OCI-LY7 (cell line): ENCODE measurements at regions not wholly inside any gene's neighbourhood (a gene's known extent, or its start where the extent isn't known, plus 50 kb on each side); places are given as distances from the start of the nearest gene placed in this dataset.

Source experiments
- BruUV-seq: library from RNA; stranded (reverse); fragments of 400-500 nt; replicated peaks from 2 replicates; lab custom pipeline; 2021; lab: Mats Ljungman, UMichigan
- CTCF ChIA-PET: fragments of 300-600 bp; sonication (Branson Sonifier 250); formaldehyde crosslinking; loops from one replicate; lab custom pipeline; 2022; ENCODE audit warnings: antibody characterized with exemption; ENCODE audit not compliant: unreplicated experiment; lab: Charles Lee
- POLR2A ChIA-PET: fragments of 300-600 bp; sonication (Branson Sonifier 250); formaldehyde crosslinking; loops from one replicate; lab custom pipeline; 2022; ENCODE audit warnings: antibody characterized with exemption; lab: Charles Lee
- DNase-seq: peaks from one replicate; pipeline ENCODE4 v3.0.0-alpha.2; 2015; ENCODE audit warnings: low spot score
- H2AFZ ChIP-seq: fragments of 200-600 bp; sonication (generic), shearing (Covaris generic); 2 replicates; pipeline ENCODE4 v1.6.1; 2014; ENCODE audit warnings: mild to moderate bottlenecking, antibody characterized with exemption, low read length, moderate library complexity
- H3K27ac ChIP-seq: fragments of 200-600 bp; sonication (generic); 2 replicates; pipeline ENCODE4 v1.5.1; 2014; ENCODE audit warnings: mixed run types, low read depth, mild to moderate bottlenecking, moderate library complexity, low read length, inconsistent platforms; ENCODE audit not compliant: poor library complexity, severe bottlenecking
- H3K36me3 ChIP-seq: fragments of 200-600 bp; sonication (generic); 2 replicates; pipeline ENCODE4 v1.6.1; 2014; ENCODE audit warnings: mild to moderate bottlenecking, antibody characterized with exemption, low read length, moderate library complexity, mixed read lengths; ENCODE audit not compliant: insufficient read depth
- H3K4me1 ChIP-seq: fragments of 200-600 bp; sonication (generic); 2 replicates; pipeline ENCODE4 v1.5.1; 2014; ENCODE audit warnings: mild to moderate bottlenecking, low read length; ENCODE audit not compliant: insufficient read depth, poor library complexity, severe bottlenecking
- H3K4me2 ChIP-seq: fragments of 200-600 bp; sonication (generic); 2 replicates; pipeline ENCODE4 v1.6.1; 2014; ENCODE audit warnings: mild to moderate bottlenecking, low read length
- H3K4me3 ChIP-seq: fragments of 200-600 bp; sonication (generic); 2 replicates; pipeline ENCODE4 v1.5.1; 2014; ENCODE audit warnings: mild to moderate bottlenecking, low read depth, low read length; ENCODE audit not compliant: poor library complexity, severe bottlenecking
- H3K79me2 ChIP-seq: fragments of 200-600 bp; sonication (generic); 2 replicates; pipeline ENCODE4 v1.6.1; 2016; ENCODE audit warnings: low read depth, mild to moderate bottlenecking, low read length, moderate library complexity, mixed read lengths; ENCODE audit not compliant: insufficient read depth
- H3K9me2 ChIP-seq: fragments of 200-600 bp; sonication (generic); 2 replicates; pipeline ENCODE4 v1.6.1; 2016; ENCODE audit warnings: mild to moderate bottlenecking, low read length, mixed read lengths; ENCODE audit not compliant: insufficient read depth
- H3K9me3 ChIP-seq: fragments of 200-600 bp; sonication (generic); 2 replicates; pipeline ENCODE4 v1.6.1; 2014; ENCODE audit warnings: mild to moderate bottlenecking, mixed run types, low read length, mixed read lengths
- H4K20me1 ChIP-seq: fragments of 200-600 bp; sonication (generic); 2 replicates; pipeline ENCODE4 v1.6.1; 2014; ENCODE audit warnings: mild to moderate bottlenecking, antibody characterized with exemption, low read length, moderate library complexity, mixed read lengths; ENCODE audit not compliant: insufficient read depth
- EZH2phosphoT487 ChIP-seq: fragments of 200-600 bp; sonication (generic); IDR thresholded peaks from 2 replicates; pipeline ENCODE4 v1.6.1; 2018; ENCODE audit warnings: low read depth, borderline replicate concordance, mild to moderate bottlenecking, mixed run types, antibody characterized with exemption, low read length, moderate library complexity, mixed read lengths
- intact Hi-C: fragments of 100-400 bp; cut with micrococcal nuclease; formaldehyde crosslinking; loops from one replicate; pipeline ENCODE4 v1.10.0; 2022; ENCODE audit not compliant: unreplicated experiment
- TF ChIP-seq, protein P1 (sequence below): fragments of 200-600 bp; sonication (generic); conservative IDR thresholded peaks from 2 replicates; pipeline ENCODE4 v1.5.1; 2014; ENCODE audit warnings: mild to moderate bottlenecking, antibody characterized with exemption, low read length, moderate library complexity, mixed read lengths

DNA sequence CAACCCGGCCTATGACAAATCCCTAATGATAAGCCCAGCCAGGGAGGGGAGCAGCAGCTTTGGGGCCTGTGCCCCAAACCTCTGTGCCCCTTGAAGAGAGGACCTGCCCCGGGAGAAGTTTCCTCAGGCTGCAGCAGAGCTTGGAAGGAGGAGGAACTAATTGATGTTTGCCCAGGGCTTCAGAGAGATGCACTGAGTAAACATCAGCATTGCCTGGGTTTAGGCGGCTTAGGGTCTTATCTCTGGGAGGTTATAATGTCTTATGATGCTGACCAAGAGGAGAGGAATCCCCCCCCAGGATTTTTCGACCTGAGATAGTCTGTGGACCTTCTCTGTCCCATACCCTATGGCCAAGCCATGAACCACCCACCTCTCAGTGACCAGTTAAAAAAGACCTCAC, 148.7 kb upstream of the SDK2 start:
- CTCF ChIA-PET, result no interaction called here

DNA sequence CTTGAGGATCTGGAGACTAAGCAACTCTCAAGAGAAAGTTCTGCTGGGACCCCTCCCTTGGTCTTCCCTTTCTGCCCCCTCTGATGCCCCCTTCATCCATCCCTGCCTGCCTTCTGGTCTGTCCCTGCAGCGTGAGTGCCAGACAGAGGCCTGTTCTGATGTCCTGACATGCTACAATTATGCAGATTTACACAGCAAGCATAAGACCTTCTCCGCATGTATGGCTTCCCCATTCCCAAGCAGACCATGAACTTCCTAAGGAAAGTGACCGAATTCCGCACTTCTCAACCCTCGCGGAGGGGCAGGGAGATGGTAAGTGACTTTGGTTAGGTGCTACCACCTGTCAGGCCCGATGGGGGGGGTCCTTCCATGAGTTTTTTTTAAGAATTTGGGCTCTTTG, 150.1 kb upstream of the SDK2 start:
- Histone ChIP-seq H3K36me3 (no peaks in the 10 kb centered on the region), H3K4me1 (no peaks in the 10 kb centered on the region), H3K27ac (no peak overlapping the region), H2AFZ (no peak overlapping the region), H3K9me2 (no peaks in the 10 kb centered on the region), H3K79me2 (no peaks in the 10 kb centered on the region), H3K4me3 (no peak overlapping the region), H3K9me3 (no peaks in the 10 kb centered on the region), H3K4me2 (no peak overlapping the region), H4K20me1 (no peaks in the 10 kb centered on the region)
- DNase-seq, result no peak
- intact Hi-C loops, result no loop called here
- ChIA-PET CTCF (no interaction called here), POLR2A (no interaction called here)
- TF ChIP-seq EZH2phosphoT487, result no peak
- TF ChIP-seq, protein P1, sequence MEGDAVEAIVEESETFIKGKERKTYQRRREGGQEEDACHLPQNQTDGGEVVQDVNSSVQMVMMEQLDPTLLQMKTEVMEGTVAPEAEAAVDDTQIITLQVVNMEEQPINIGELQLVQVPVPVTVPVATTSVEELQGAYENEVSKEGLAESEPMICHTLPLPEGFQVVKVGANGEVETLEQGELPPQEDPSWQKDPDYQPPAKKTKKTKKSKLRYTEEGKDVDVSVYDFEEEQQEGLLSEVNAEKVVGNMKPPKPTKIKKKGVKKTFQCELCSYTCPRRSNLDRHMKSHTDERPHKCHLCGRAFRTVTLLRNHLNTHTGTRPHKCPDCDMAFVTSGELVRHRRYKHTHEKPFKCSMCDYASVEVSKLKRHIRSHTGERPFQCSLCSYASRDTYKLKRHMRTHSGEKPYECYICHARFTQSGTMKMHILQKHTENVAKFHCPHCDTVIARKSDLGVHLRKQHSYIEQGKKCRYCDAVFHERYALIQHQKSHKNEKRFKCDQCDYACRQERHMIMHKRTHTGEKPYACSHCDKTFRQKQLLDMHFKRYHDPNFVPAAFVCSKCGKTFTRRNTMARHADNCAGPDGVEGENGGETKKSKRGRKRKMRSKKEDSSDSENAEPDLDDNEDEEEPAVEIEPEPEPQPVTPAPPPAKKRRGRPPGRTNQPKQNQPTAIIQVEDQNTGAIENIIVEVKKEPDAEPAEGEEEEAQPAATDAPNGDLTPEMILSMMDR, result no peak
- BruUV-seq, result no TSS peak

More for the DNA sequence above, 148.7 kb upstream of the SDK2 start:
- Histone ChIP-seq H3K27ac (no peak overlapping the region), H4K20me1 (no peaks in the 10 kb centered on the region), H3K9me3 (no peaks in the 10 kb centered on the region), H3K79me2 (no peaks in the 10 kb centered on the region), H3K4me1 (no peaks in the 10 kb centered on the region), H3K4me2 (no peak overlapping the region), H3K4me3 (no peak overlapping the region), H2AFZ (no peak overlapping the region), H3K9me2 (no peaks in the 10 kb centered on the region), H3K36me3 (no peaks in the 10 kb centered on the region)
- POLR2A ChIA-PET, result no interaction called here
- DNase-seq, result no peak
- intact Hi-C loops, result no loop called here
- no TSS peak for BruUV-seq
- TF ChIP-seq, protein P1, result no peak

DNA sequence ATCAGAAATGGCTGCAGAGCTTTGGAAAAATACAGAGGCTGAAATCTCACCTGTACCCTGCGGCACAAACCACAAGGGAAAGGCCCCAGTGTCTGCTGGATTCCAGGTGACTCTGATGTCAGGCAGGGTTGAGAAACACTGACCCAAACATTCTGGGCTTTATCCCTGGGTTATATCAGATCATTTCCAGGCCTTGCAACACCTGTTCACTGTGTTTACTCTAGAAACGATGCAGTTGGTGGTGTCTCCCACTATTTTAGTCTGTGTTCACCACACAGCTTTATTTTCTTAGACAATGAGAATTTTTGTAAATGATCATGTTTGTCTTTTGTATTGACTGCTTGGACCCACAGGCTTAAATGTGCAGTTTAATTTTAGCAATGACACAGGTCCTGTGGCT, 151.5 kb upstream of the SDK2 start:
- intact Hi-C loops, result no loop called here
- DNase-seq, result no peak
- Histone ChIP-seq H2AFZ (no peak overlapping the region), H3K9me2 (no peaks in the 10 kb centered on the region), H3K4me3 (no peak overlapping the region), H3K36me3 (no peaks in the 10 kb centered on the region), H3K4me1 (no peaks in the 10 kb centered on the region), H4K20me1 (no peaks in the 10 kb centered on the region), H3K9me3 (no peaks in the 10 kb centered on the region), H3K4me2 (no peak overlapping the region), H3K79me2 (no peaks in the 10 kb centered on the region), H3K27ac (no peak overlapping the region)
- no TSS peak for BruUV-seq
- POLR2A ChIA-PET, result interaction anchor here (0.7 kb wide), 1 partner anchor 393 kb away, joined by 3 read pairs; no protein-coding TSS in a partner anchor
- TF ChIP-seq, protein P1, result no peak
- no peak for TF ChIP-seq EZH2phosphoT487
- CTCF ChIA-PET, result no interaction called here
